A549 (cell line): ENCODE measurements at regions not wholly inside any gene's neighbourhood (a gene's known extent, or its start where the extent isn't known, plus 50 kb on each side); places are given as distances from the start of the nearest gene placed in this dataset.
A peak's percentile ranks its signal among the peaks of the same experiment; 100 is the strongest.
"Not testable (repeated sequence)": the region's sequence is repeated elsewhere in the genome, so short reads cannot be mapped to it uniquely, and the experiment has no call there.

Experiments used
- ATAC-seq, 2 experiments: fragments of 200-7000 bp in 1 of 2; fragments of >200 bp in 1 of 2; cut with Nextera tagmentation in 1 of 2; cut with Tn5 transposase in 1 of 2; 3 replicates each; pipeline versions ENCODE4 v1.8.0 to v1.9.1; 2018 to 2020; ENCODE audit warnings: mild to moderate bottlenecking in 1 of 2, moderate library complexity in 1 of 2
- CTCF ChIA-PET: fragments of 300-600 bp; sonication (Branson Sonifier 250); formaldehyde crosslinking; extraction: SDS; loops from one replicate; lab custom pipeline; 2021; ENCODE audit warnings: antibody characterized with exemption, inconsistent platforms; lab: Yijun Ruan, JAX
- POLR2A ChIA-PET: fragments of 350-600 bp; formaldehyde crosslinking; extraction: SDS; loops from one replicate; lab custom pipeline; 2021; ENCODE audit warnings: antibody characterized with exemption, inconsistent platforms; lab: Yijun Ruan, JAX
- DNase-seq, 2 experiments: peaks; one replicate each; pipeline versions ENCODE4 v3.0.0 to v3.0.0-alpha.2; 2011 to 2016; ENCODE audit warnings: low read depth in 1 of 2, low spot score in 1 of 2
- FAIRE-seq: peaks from 2 replicates; lab custom pipeline; 2011; peaks lifted over from hg19 to GRCh38; lab: Jason Lieb, UNC
- H3K27ac ChIP-seq, 2 experiments: fragments of >200 bp; sonication (Bioruptor Twin); formaldehyde crosslinking; 3 replicates each; pipeline ENCODE4 v1.5.1; 2016 to 2017
- H3K4me1 ChIP-seq: fragments of >200 bp; sonication (Bioruptor Twin); formaldehyde crosslinking; 3 replicates; pipeline ENCODE4 v1.6.1; 2016
- H3K4me2 ChIP-seq: fragments of >200 bp; sonication (Bioruptor Twin); formaldehyde crosslinking; 3 replicates; pipeline ENCODE4 v1.6.1; 2016
- H3K4me3 ChIP-seq: fragments of >200 bp; sonication (Bioruptor Twin); formaldehyde crosslinking; 3 replicates; pipeline ENCODE4 v1.5.1; 2016
- H3K9me3 ChIP-seq: fragments of >200 bp; sonication (Bioruptor Twin); formaldehyde crosslinking; 3 replicates; pipeline ENCODE4 v1.6.1; 2016
- ATOH8 ChIP-seq: fragments of 250-450 bp; sonication (Bioruptor Pico); IDR thresholded peaks from 2 replicates; pipeline ENCODE4 v1.5.0; 2020; ENCODE audit warnings: low read depth, mild to moderate bottlenecking, moderate library complexity
- BHLHE40 ChIP-seq: IDR thresholded peaks from 2 replicates; pipeline ENCODE4 v1.6.1; 2012; ENCODE audit warnings: low read depth, low read length, inconsistent platforms
- CBX2 ChIP-seq: fragments of 200-600 bp; sonication (generic); IDR thresholded peaks from 2 replicates; pipeline ENCODE4 v1.6.1; 2016; ENCODE audit warnings: low read depth, mild to moderate bottlenecking, borderline replicate concordance
- CBX8 ChIP-seq: fragments of 200-600 bp; sonication (generic); IDR thresholded peaks from 2 replicates; pipeline ENCODE4 v1.6.1; 2016
- CEBPB ChIP-seq, 2 experiments: fragments of >200 bp in 1 of 2; sonication (Bioruptor Twin) in 1 of 2; formaldehyde crosslinking in 1 of 2; IDR thresholded peaks; 2 replicates each; pipeline ENCODE4 v1.6.1; 2012 to 2016
- EHF ChIP-seq: fragments of 250-450 bp; sonication (Bioruptor Pico); IDR thresholded peaks from 2 replicates; pipeline ENCODE4 v1.5.0; 2020; ENCODE audit warnings: mild to moderate bottlenecking
- EHMT2 ChIP-seq: fragments of 200-600 bp; sonication (generic); IDR thresholded peaks from 2 replicates; pipeline ENCODE4 v1.6.1; 2016; ENCODE audit warnings: antibody characterized with exemption, low read depth, mild to moderate bottlenecking, moderate library complexity
- ELK1 ChIP-seq: fragments of 150-350 bp; IDR thresholded peaks from 2 replicates; pipeline ENCODE4 v1.6.1; 2014; ENCODE audit warnings: low read depth, mild to moderate bottlenecking, low read length
- EP300 ChIP-seq, 2 experiments: fragments of >200 bp; sonication (Bioruptor Twin); formaldehyde crosslinking; IDR thresholded peaks; 2 replicates in 1 of 2; 3 replicates in 1 of 2; pipeline ENCODE4 v1.6.1; 2016 to 2017
- FOXS1 ChIP-seq: fragments of 250-450 bp; sonication (Bioruptor Pico); IDR thresholded peaks from 2 replicates; pipeline ENCODE4 v1.5.0; 2020; ENCODE audit warnings: mild to moderate bottlenecking, moderate library complexity
- GATA3 ChIP-seq: IDR thresholded peaks from 2 replicates; pipeline ENCODE4 v1.6.1; 2012; ENCODE audit warnings: borderline replicate concordance
- HES2 ChIP-seq: fragments of >200 bp; sonication (Bioruptor Twin); formaldehyde crosslinking; IDR thresholded peaks from 2 replicates; pipeline ENCODE4 v1.6.1; 2016
- HEYL ChIP-seq: fragments of 250-450 bp; sonication (Bioruptor Pico); IDR thresholded peaks from 2 replicates; pipeline ENCODE4 v1.8.0; 2021; ENCODE audit warnings: mild to moderate bottlenecking, moderate library complexity
- HMGXB4 ChIP-seq: fragments of 250-450 bp; sonication (Bioruptor Pico); IDR thresholded peaks from 2 replicates; pipeline ENCODE4 v1.5.0; 2021; ENCODE audit warnings: mild to moderate bottlenecking, moderate library complexity, borderline replicate concordance
- HOXB13 ChIP-seq: fragments of 250-450 bp; sonication (Bioruptor Pico); IDR thresholded peaks from 2 replicates; pipeline ENCODE4 v1.5.0; 2020; ENCODE audit warnings: low read depth, mild to moderate bottlenecking, moderate library complexity
- HOXB5 ChIP-seq: fragments of 250-450 bp; sonication (Bioruptor Pico); IDR thresholded peaks from 2 replicates; pipeline ENCODE4 v1.5.0; 2020; ENCODE audit warnings: mild to moderate bottlenecking, moderate library complexity
- JUN ChIP-seq, 2 experiments: fragments of >200 bp; sonication (Bioruptor Twin); formaldehyde crosslinking; IDR thresholded peaks; 2 replicates in 1 of 2; 3 replicates in 1 of 2; pipeline ENCODE4 v1.6.1; 2016 to 2017
- JUNB ChIP-seq: fragments of >200 bp; sonication (Bioruptor Twin); formaldehyde crosslinking; IDR thresholded peaks from 2 replicates; pipeline ENCODE4 v1.6.1; 2016
- KDM1A ChIP-seq: fragments of 200-600 bp; sonication (generic); IDR thresholded peaks from 2 replicates; pipeline ENCODE4 v1.6.1; 2016; ENCODE audit warnings: low read depth, mild to moderate bottlenecking
- KDM5A ChIP-seq: fragments of 200-600 bp; sonication (generic); IDR thresholded peaks from 2 replicates; pipeline ENCODE4 v1.6.1; 2016; ENCODE audit warnings: antibody characterized with exemption, mild to moderate bottlenecking
- MAZ ChIP-seq: fragments of 150-350 bp; IDR thresholded peaks from 2 replicates; pipeline ENCODE4 v1.6.1; 2014; ENCODE audit warnings: antibody characterized with exemption, low read depth, low read length, borderline replicate concordance
- NPAS2 ChIP-seq: fragments of 250-450 bp; sonication (Bioruptor Pico); IDR thresholded peaks from 2 replicates; pipeline ENCODE4 v1.8.0; 2022; ENCODE audit warnings: mild to moderate bottlenecking, moderate library complexity, borderline replicate concordance
- PHF8 ChIP-seq: fragments of 200-600 bp; sonication (generic); IDR thresholded peaks from 2 replicates; pipeline ENCODE4 v1.6.1; 2016; ENCODE audit warnings: low read depth, mild to moderate bottlenecking, antibody characterized with exemption, moderate library complexity, borderline replicate concordance
- POLR2AphosphoS2 ChIP-seq: conservative IDR thresholded peaks from 2 replicates; pipeline ENCODE4 v1.6.1; 2012; ENCODE audit warnings: low read length, improper control_type of control experiment, inconsistent platforms
- RARB ChIP-seq: fragments of 250-450 bp; sonication (Bioruptor Pico); IDR thresholded peaks from 2 replicates; pipeline ENCODE4 v1.8.0; 2021; ENCODE audit warnings: mild to moderate bottlenecking, moderate library complexity
- RCOR1 ChIP-seq: fragments of 150-350 bp; IDR thresholded peaks from 2 replicates; pipeline ENCODE4 v1.6.1; 2014; ENCODE audit warnings: antibody characterized with exemption, low read length, low read depth
- RNF2 ChIP-seq: fragments of 200-600 bp; sonication (generic); IDR thresholded peaks from 2 replicates; pipeline ENCODE4 v1.6.1; 2016; ENCODE audit warnings: low read depth, mild to moderate bottlenecking, antibody characterized with exemption, moderate library complexity, borderline replicate concordance
- SREBF2 ChIP-seq: fragments of 450-650 bp; IDR thresholded peaks from 2 replicates; pipeline ENCODE4 v1.6.1; 2014; ENCODE audit warnings: mild to moderate bottlenecking, moderate library complexity
- TFCP2L1 ChIP-seq: fragments of 250-450 bp; sonication (Bioruptor Pico); IDR thresholded peaks from 2 replicates; pipeline ENCODE4 v1.5.0; 2021; ENCODE audit warnings: mild to moderate bottlenecking
- ZC3H11A ChIP-seq: fragments of 450-650 bp; IDR thresholded peaks from 2 replicates; pipeline ENCODE4 v1.6.1; 2014; ENCODE audit warnings: antibody characterized with exemption, mild to moderate bottlenecking
- ZFP36 ChIP-seq: fragments of 450-650 bp; IDR thresholded peaks from 2 replicates; pipeline ENCODE4 v1.6.1; 2014; ENCODE audit warnings: borderline replicate concordance; ENCODE audit not compliant: partially characterized antibody
- ZSCAN20 ChIP-seq: fragments of 250-450 bp; sonication (Bioruptor Pico); IDR thresholded peaks from 2 replicates; pipeline ENCODE4 v1.8.0; 2022; ENCODE audit warnings: mild to moderate bottlenecking, moderate library complexity
- WGBS: methylation state at CpG from one replicate; pipeline ENCODE4 v1.1.6; 2017; ENCODE audit errors: missing lambda C conversion rate; 5-methylcytosine and 5-hydroxymethylcytosine counted together

GRCh38 chr9:101814064-101814463, 75.6 kb upstream of the GRIN3A start:
- FAIRE-seq (no peak), DNase-seq (no peak), ATAC-seq (no peak)
- ChIA-PET CTCF (no interaction called here), POLR2A (no interaction called here)
- H3K4me1 ChIP-seq, result no peaks in the 10 kb centered on the region
- no peak overlapping the region for H3K4me2 ChIP-seq
- no peak overlapping the region for H3K27ac ChIP-seq
- TF ChIP-seq NPAS2 (CRISPR knock-in tag), result no peak
- no peak for TF ChIP-seq JUN (IDR thresholded peaks at IDR 0.05)
- TF ChIP-seq JUNB, result no peak
- no peak for TF ChIP-seq RCOR1
- no peak for TF ChIP-seq ZFP36
- no peak for TF ChIP-seq MAZ
- no peak for TF ChIP-seq ATOH8 (CRISPR knock-in tag)
- TF ChIP-seq SREBF2, result no peak
- TF ChIP-seq CEBPB (IDR thresholded peaks at IDR 0.05), result no peak
- TF ChIP-seq KDM5A, result no peak
- no peak for TF ChIP-seq RARB (CRISPR knock-in tag)
- TF ChIP-seq ZC3H11A, result no peak
- no peak for TF ChIP-seq EP300 (IDR thresholded peaks at IDR 0.05)
- no peak for TF ChIP-seq FOXS1
- TF ChIP-seq EHF (CRISPR knock-in tag), result no peak
- no peak for TF ChIP-seq HMGXB4 (CRISPR knock-in tag)
- TF ChIP-seq HEYL (CRISPR knock-in tag), result no peak
- TF ChIP-seq BHLHE40, result no peak
- TF ChIP-seq KDM1A, result no peak
- TF ChIP-seq TFCP2L1, result no peak
- no peak overlapping the region for H3K4me3 ChIP-seq
- WGBS, result 0% methylated on average over 1 of the region's 1 CpG
- H3K9me3 ChIP-seq, result no peaks in the 10 kb centered on the region

GRCh38 chr9:101807879-101808278, 69.4 kb upstream of the GRIN3A start:
- H3K4me2 ChIP-seq, H3K9me3 ChIP-seq, FAIRE-seq, ATAC-seq, CTCF ChIA-PET, POLR2A ChIA-PET, H3K4me3 ChIP-seq, H3K4me1 ChIP-seq, DNase-seq, H3K27ac ChIP-seq: not testable (repeated sequence)
- WGBS, result 3% methylated on average over 4 of the region's 4 CpGs

GRCh38 chr9:101796044-101796443, 57.6 kb upstream of the GRIN3A start:
- no peak for FAIRE-seq
- ChIA-PET CTCF (no interaction called here), POLR2A (no interaction called here)
- Histone ChIP-seq H3K4me1 (no peaks in the 10 kb centered on the region), H3K4me2 (peak overlapping the region; percentile 30), H3K9me3 (no peaks in the 10 kb centered on the region), H3K27ac (no peak overlapping the region), H3K4me3 (no peak overlapping the region)
- 2% methylated on average over 5 of the region's 5 CpGs for WGBS
- TF ChIP-seq ELK1 (no peak), GATA3 (no peak), HES2 (no peak), ZSCAN20 (CRISPR knock-in tag) (no peak), POLR2AphosphoS2 (no peak), RARB (CRISPR knock-in tag) (no peak), CBX2 (no peak), MAZ (no peak), EP300 (IDR thresholded peaks at IDR 0.05) (no peak), HOXB5 (CRISPR knock-in tag) (no peak), PHF8 (no peak), NPAS2 (CRISPR knock-in tag) (no peak), EHMT2 (no peak), RNF2 (no peak), CBX8 (no peak), ZC3H11A (no peak), HOXB13 (CRISPR knock-in tag) (no peak), ZFP36 (no peak)
- no peak for DNase-seq
- no peak for ATAC-seq
